ENCODE measurements at regions not wholly inside any gene's neighbourhood (a gene's known extent, or its start where the extent isn't known, plus 50 kb on each side); places are given as distances from the start of the nearest gene placed in this dataset.

DNA sequence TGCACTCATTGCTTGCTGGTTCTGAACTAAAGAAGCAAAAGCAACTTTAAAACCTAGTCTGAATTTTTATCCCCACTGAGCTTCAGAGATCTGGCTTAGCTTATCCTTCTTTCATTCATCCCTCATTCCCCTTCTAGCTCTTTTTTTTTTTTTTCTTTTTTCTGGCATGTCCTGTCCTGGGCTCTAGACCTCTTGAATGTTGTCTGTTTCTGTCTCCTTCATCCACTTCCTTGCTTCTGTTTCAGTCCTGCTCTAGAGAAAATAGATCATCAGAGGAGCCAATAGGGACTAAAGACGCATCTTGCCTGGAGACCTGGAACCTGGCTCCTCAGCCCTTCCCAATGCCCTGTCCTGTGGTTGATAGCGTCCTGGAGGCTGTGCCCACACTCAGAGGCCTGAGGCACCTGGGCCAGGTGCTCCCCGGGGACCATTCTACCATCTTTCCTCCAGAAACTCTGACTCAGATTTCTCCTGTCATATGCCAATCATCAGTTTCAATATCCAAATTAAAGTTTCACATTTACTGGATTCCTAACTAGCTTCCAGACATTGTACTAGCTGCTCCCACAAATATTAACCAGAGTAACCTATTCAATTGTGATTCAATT is 115.7 kb upstream of the GATB start:
- ChIA-PET CTCF (interaction anchor here (0.6 to 1.5 kb wide), 3 partner anchors 10 to 234 kb away, joined by 3 to 5 read pairs (median 3); no protein-coding TSS in a partner anchor), POLR2A (no interaction called here), SMC1A (ENCODE audit: uncharacterized antibody, unreplicated experiment) (interaction anchor here (0.7 to 1.7 kb wide), 3 partner anchors 11 to 228 kb away, joined by 3 to 6 read pairs (median 3); no protein-coding TSS in a partner anchor), RAD21 (ENCODE audit: unreplicated experiment) (no interaction called here)
- FAIRE-seq (no peak), DNase-seq (ENCODE audit: low read depth, low spot score) (no peak), ATAC-seq (no peak)
- H3K79me2 ChIP-seq (ENCODE audit: control insufficient read depth, insufficient read depth, low read length) = no peaks in the 10 kb centered on the region
- no peak overlapping the region for H2AFZ ChIP-seq (ENCODE audit: control insufficient read depth, low read depth, low read length)
- H3K4me2 ChIP-seq (ENCODE audit: control insufficient read depth, insufficient read depth) = no peak overlapping the region
- H3K36me3 ChIP-seq (ENCODE audit: control insufficient read depth in 2 of 2, insufficient read depth in 2 of 2, low read length in 1 of 2) = no peaks in the 10 kb centered on the region
- H3K4me1 ChIP-seq (ENCODE audit: control insufficient read depth, insufficient read depth, low read length) = peaks cover 10% of the 10 kb centered on the region
- no TSS peak for BruUV-seq (replicated peaks)
- H3K9me3 ChIP-seq (replicated peaks; ENCODE audit: control insufficient read depth, insufficient read depth, low read length) = no peaks in the 10 kb centered on the region
- intact Hi-C loops (cut with micrococcal nuclease; ENCODE audit: unreplicated experiment) = no loop called here
- H3K27me3 ChIP-seq (replicated peaks in 1 of 2; ENCODE audit: control insufficient read depth in 2 of 2, insufficient read depth in 2 of 2, low read length in 1 of 2) = no peaks in the 10 kb centered on the region
- H3K27ac ChIP-seq (ENCODE audit: control insufficient read depth, insufficient read depth) = no peak overlapping the region
- in situ Hi-C loops (cut with MboI) = no loop called here
- 33% methylated on average over 3 of the region's 3 CpGs for WGBS (ENCODE audit: insufficient coverage, insufficient replicate concordance, low lambda C conversion rate, missing lambda C conversion rate)
- no peak overlapping the region for H3K4me3 ChIP-seq
- no peaks in the 10 kb centered on the region for H4K20me1 ChIP-seq (ENCODE audit: control insufficient read depth, insufficient read depth)
- no peak overlapping the region for H3K9ac ChIP-seq (ENCODE audit: control insufficient read depth, insufficient read depth, low read length)
- TF ChIP-seq E4F1 (IDR thresholded peaks at IDR 0.05; ENCODE audit: borderline replicate concordance, partially characterized antibody) (no peak), ZNF592 (IDR thresholded peaks at IDR 0.05) (no peak), ZNF274 (IDR thresholded peaks at IDR 0.05; ENCODE audit: insufficient read depth, insufficient read length) (no peak), NFIC (IDR thresholded peaks at IDR 0.05; ENCODE audit: low read depth, low read length) (no peak), ATF3 (IDR thresholded peaks at IDR 0.05; ENCODE audit: borderline replicate concordance, extremely low read depth, low read depth, low read length) (no peak), CBX3 (IDR thresholded peaks at IDR 0.05; ENCODE audit: borderline replicate concordance, low read depth) (no peak), GATAD2B (conservative IDR thresholded peaks at IDR 0.05; ENCODE audit: low read depth) (no peak), NR2F1 (conservative IDR thresholded peaks at IDR 0.05) (no peak), ESRRA (IDR thresholded peaks at IDR 0.05; ENCODE audit: low read length) (no peak)
- TF ChIP-seq, protein P1, sequence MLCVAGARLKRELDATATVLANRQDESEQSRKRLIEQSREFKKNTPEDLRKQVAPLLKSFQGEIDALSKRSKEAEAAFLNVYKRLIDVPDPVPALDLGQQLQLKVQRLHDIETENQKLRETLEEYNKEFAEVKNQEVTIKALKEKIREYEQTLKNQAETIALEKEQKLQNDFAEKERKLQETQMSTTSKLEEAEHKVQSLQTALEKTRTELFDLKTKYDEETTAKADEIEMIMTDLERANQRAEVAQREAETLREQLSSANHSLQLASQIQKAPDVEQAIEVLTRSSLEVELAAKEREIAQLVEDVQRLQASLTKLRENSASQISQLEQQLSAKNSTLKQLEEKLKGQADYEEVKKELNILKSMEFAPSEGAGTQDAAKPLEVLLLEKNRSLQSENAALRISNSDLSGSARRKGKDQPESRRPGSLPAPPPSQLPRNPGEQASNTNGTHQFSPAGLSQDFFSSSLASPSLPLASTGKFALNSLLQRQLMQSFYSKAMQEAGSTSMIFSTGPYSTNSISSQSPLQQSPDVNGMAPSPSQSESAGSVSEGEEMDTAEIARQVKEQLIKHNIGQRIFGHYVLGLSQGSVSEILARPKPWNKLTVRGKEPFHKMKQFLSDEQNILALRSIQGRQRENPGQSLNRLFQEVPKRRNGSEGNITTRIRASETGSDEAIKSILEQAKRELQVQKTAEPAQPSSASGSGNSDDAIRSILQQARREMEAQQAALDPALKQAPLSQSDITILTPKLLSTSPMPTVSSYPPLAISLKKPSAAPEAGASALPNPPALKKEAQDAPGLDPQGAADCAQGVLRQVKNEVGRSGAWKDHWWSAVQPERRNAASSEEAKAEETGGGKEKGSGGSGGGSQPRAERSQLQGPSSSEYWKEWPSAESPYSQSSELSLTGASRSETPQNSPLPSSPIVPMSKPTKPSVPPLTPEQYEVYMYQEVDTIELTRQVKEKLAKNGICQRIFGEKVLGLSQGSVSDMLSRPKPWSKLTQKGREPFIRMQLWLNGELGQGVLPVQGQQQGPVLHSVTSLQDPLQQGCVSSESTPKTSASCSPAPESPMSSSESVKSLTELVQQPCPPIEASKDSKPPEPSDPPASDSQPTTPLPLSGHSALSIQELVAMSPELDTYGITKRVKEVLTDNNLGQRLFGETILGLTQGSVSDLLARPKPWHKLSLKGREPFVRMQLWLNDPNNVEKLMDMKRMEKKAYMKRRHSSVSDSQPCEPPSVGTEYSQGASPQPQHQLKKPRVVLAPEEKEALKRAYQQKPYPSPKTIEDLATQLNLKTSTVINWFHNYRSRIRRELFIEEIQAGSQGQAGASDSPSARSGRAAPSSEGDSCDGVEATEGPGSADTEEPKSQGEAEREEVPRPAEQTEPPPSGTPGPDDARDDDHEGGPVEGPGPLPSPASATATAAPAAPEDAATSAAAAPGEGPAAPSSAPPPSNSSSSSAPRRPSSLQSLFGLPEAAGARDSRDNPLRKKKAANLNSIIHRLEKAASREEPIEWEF (IDR thresholded peaks at IDR 0.05; ENCODE audit: insufficient replicate concordance, low read depth, low read length) = no peak

Data from GM12878 (cell line).